Activated CD4-positive, alpha-beta T cell treated with anti-CD3 and anti-CD28 coated beads for 1 hour (primary cell): ENCODE measurements at regions not wholly inside any gene's neighbourhood (a gene's known extent, or its start where the extent isn't known, plus 50 kb on each side); places are given as distances from the start of the nearest gene placed in this dataset.

Source experiments
- DNase-seq: peaks from one replicate; pipeline ENCODE4 v3.0.0-alpha.2; 2020

GRCh38 chr9:78567693-78568092, 270.8 kb downstream of the PSAT1 start:
- DNase-seq = no peak

DNA sequence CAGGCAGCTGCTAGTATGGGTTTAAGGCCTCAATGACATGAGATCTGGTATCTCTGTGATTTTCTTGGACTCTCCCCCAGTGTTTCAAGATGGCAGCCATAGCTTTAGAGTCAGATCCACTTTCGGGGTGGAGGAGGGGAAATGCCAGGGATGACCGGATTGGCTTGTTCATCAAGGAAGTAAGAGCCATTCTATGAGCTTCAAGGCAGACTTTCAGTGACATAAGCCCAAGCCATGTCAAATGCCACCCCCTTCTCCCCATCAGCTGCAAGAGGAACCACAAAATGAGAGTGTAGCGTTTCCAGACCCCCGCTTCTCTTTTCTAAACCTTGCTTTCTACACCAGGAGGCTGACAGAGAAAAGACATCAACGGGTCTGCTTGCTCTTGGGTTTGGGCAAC, 271.8 kb downstream of the PSAT1 start:
- no peak for DNase-seq

- no peak for DNase-seq
These were observed 275.3 kb downstream of the PSAT1 start for GRCh38 chr9:78572266-78572665.

GRCh38 chr9:78573205-78573604, 276.3 kb downstream of the PSAT1 start:
- no peak for DNase-seq

- DNase-seq = no peak
These were observed 276.7 kb downstream of the PSAT1 start for GRCh38 chr9:78573669-78574068.

DNA sequence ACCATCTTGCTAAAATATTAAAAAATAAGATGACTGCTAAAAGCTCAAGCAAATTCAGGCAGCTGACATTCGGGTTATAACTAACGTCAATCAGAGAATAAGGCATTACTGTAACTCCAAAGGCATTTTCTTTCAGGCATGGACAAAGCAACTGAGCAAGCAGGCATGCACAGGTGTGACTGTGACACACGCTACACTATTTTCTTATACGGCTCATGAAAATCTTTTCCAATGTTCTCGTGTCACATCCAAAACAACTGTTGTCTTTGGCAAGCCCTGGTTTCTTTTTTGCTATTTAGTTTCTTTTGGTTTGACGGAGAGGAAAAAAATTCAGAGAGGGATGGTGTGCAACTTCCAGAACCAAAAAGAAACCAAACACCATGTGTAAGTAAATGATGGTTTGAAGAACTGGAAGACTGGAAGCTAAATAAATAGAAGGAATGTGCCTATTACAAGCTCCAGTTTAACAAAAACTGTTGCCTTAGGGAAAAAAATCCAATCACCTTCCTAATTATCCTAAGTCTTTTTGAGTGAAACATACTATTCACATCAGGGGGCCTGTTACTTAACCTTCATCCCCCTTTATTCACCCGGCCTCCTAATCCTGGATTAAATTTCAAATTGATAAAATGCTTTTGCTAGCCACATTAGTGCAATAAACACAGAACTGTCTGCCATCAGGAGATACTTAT, 277.6 kb downstream of the PSAT1 start:
- DNase-seq = no peak

GRCh38 chr9:78575081-78575480, 278.2 kb downstream of the PSAT1 start:
- DNase-seq = no peak

DNA sequence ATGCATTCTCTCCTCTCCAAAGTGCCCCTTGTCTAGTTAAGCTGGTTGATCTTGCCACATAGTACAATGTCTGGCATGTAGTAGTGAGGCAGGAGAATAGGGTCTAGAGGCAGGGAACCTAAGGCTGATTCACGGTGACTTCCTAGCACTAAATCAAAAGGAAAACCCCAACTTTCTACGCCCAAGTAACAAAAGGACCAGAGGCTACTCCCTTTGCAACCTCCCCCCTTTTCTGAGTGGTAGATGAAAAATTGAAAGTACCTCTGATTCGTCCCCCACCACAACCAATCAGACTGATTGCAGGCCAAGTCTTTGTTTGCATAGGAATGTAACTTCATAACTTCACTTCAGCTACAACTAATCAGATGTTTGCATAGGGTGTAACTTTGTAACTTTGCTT, 278.8 kb downstream of the PSAT1 start:
- no peak for DNase-seq

DNA sequence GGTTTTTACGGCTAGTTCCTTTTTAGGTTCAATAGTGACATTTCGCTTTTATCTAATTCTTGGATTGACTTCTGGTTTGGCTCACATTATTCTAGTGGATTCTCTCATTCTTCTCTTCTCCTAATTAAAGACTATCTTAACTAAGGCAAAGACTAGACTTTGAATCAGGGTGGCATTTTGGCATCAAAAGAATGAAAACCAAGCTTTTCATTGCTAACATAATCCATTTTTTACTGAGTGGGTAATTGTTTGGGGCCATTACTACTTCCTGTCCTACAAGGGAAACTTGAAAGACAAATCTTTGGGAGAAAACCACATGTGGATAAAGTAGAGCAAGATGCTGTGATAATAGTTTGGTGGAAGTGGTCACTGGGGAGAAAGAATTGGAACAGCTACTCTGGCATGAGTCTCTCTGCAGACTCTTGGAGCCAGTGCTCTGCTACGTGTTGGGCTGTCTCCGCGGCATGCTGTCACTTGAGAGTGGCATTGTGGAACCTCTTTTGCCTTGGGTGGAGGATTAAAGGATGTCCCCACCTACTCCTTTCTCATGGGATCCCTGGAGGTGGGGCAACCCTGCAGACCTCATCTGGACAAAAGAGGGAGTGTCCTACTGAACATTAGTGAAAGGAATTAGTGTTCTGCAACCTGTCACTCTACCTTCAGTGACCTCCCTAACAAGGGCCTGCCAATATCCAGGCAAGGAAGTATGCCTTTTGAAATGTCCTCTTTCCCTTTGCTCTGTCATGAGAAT, 280.4 kb downstream of the PSAT1 start:
- no peak for DNase-seq

GRCh38 chr9:78578072-78578471, 281.1 kb downstream of the PSAT1 start:
- no peak for DNase-seq

DNA sequence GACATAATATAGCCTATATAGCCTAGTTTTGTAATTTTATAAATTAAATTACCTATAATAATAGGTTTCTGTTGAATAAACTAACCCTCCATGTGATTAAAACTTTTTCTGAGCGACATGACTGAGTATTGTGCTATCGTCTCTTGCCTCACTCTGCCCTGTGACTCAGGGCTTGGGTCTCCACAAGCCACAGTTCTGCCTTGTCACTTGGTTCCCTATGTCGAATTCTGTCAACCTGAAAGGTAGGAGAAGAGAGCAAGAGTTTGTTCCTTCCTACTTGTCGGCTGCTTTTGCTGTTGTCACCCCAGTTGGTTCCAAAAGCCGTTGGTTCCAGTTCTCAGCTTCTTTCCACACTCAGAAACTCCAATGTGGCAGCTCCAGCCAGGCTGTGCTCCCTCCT, 285.9 kb downstream of the PSAT1 start:
- no peak for DNase-seq

DNA sequence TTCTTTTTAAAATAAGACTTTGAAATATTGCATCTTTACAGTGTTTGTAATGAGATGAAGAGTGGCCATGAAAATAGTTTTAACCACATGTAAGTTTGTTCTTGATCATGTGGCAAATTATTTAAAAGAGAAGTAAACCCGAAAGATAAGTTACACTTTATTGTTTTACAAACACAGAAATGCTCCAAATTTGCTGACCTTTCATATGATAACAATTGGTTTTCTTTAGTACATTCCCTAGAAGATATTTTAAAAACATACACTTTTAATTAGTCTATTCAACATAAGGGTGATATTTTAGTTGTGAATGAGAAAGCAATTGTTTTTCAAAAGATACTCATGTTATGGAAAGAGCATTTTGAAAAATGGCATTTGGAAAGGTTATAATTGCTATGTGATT, 287.7 kb downstream of the PSAT1 start:
- no peak for DNase-seq

DNA sequence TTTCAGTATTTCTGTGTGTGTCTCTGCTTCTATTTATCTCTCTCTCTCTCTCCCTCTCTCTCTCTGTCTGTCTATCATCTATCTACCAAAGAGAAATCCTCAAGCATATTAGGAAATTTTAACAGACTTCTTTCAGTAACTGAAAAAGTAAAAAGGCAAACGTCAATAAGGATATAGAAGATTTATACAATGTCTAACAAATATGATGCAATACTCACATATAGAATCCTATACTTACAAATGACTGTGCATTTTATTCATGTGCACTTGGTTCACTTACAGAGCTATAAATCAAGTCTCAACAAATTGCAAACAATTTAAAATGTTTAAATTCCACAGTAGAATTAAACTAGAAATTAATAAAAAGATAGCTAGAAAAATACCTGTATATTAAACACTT, 289.0 kb downstream of the PSAT1 start:
- no peak for DNase-seq

- DNase-seq = no peak
These were observed 293.1 kb downstream of the PSAT1 start for GRCh38 chr9:78590068-78590467.

DNA sequence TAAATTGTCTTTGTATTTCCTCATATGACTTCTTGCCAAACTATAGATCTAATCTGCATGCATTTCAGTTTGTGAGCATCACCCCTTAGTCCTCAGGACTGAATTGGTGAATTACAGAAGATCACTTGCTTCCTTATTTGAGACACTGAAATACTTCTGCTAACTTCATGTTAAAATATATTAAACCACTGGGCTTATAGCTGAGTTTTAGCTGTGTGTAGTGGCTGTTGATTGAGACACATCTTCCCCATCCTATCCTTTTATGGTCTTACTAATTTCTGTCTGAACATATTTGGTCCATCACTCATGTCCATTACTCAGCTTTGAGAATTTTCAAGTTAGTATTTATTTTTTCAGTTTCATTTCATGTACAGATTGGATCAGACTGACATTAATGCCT, 295.9 kb downstream of the PSAT1 start:
- DNase-seq = no peak

DNA sequence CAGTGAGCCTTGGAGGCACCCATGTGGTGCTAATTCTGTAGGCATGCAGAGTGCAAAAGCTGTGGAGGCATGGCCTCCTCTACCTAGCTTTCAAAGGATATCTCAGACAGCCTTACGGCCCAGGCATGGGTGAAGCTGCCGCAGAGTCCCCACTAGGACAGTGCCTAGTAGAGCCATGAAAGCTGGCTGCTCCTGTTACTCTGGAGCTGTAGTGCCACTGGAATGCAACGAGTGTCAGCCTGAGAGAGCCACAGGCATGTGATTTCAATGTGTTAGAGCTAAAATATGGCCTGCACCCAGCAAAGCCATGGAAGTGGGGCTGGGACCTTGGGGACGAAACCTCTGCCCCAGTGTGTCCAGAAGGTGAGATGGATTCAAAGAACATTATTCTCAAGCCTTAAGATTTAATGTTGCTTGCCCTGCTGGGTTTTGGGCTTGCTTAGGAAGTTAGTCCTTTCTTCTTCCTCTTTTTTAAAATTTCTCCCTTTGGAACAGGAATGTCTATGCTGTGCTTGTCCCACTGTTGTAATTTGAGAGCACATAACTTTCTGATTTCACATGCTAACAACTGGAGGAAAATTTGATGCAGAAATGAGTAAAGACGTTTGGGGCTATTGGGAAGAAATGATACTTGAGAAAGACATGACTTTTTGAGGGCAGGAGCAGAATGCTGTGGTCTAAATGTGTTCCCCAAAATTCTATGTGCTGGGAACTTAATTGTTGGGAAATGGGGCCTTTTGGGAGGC, 298.4 kb downstream of the PSAT1 start:
- no peak for DNase-seq

GRCh38 chr9:78596346-78596745, 299.4 kb downstream of the PSAT1 start:
- no peak for DNase-seq

DNA sequence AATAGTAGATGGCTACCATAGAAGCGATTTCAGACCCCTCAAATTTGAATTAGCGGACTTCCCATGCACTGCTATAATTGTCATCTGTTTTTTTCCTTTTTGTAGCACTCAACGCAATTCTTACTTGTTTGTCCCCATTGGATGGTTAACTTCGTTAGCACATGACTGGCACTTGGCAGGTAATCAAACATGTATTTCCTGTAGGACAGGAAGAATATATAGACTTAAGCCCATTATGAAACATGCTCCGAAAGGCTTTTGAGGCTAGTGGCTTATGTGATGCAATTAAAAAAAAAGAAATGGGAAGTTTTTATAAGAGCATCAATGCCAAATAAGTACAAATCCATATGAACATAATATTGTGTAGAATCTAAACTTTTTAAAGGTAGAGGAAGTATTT, 301.2 kb downstream of the PSAT1 start:
- DNase-seq = no peak

DNA sequence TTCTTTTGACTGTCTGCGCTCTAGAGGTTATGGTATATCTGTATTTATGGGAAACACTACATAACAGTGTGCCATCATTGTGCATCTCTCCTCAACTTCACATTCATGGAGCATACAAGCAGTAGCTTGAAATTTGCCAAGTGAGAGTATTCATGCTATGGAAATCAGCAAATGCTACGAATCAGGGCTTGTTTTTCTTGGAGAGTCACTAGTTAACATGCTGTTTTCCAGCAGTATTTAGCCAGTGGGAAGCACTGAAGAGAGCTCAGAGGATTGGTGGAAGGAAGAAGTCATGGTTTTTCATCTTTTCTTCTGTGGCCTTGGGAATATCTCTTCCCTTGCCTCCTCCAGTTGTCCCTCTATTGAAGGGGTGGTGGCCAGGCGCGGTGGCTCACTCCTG, 303.0 kb downstream of the PSAT1 start:
- no peak for DNase-seq

DNA sequence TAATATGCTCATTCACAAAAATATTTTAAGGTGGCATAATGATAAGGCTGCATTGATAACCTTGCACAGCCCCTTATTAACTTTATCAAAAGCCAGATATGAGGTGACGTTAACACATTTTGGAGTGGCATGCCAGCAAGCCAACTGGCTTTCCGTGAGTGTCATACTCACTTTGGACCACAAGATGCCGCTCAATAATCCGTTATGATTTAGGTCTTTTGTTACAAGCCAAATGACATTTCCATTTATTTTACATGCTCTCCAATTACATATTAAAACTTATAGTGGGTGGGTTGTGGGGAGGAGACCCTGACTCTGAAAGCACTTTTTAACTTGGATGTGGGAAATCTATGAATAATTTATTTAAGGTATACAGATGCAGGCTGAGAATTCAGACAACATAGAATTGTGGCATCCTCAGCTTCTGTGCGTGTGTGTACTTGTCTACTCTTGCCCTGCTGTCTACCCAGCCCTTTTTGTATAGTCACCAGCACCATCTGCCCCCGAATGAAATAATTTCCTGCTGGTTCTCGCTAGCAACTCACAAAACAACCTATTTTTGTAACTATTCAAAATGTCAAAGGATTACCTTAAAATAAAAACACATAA, 305.1 kb downstream of the PSAT1 start:
- no peak for DNase-seq

- DNase-seq = no peak
These were observed 308.4 kb downstream of the PSAT1 start for GRCh38 chr9:78605041-78606000.

- no peak for DNase-seq
These were observed 309.1 kb downstream of the PSAT1 start for GRCh38 chr9:78606001-78606379.
